Osteoblast (primary cell): ENCODE measurements at regions not wholly inside any gene's neighbourhood (a gene's known extent, or its start where the extent isn't known, plus 50 kb on each side); places are given as distances from the start of the nearest gene placed in this dataset.
"Not testable (repeated sequence)": the region's sequence is repeated elsewhere in the genome, so short reads cannot be mapped to it uniquely, and the experiment has no call there.

Source experiments
- DNase-seq: peaks from one replicate; pipeline ENCODE4 v3.0.0; 2011; ENCODE audit warnings: low spot score, mixed read lengths; ENCODE audit not compliant: insufficient read length; ENCODE audit errors: missing footprints
- H2AFZ ChIP-seq: 2 replicates; pipeline ENCODE4 v1.6.0; 2011; ENCODE audit warnings: mild to moderate bottlenecking, low read length
- H3K27ac ChIP-seq: 2 replicates; pipeline ENCODE4 v1.5.1; 2011; ENCODE audit warnings: mild to moderate bottlenecking, low read depth, low read length, moderate library complexity
- H3K27me3 ChIP-seq: 2 replicates; pipeline ENCODE4 v1.6.0; 2012; ENCODE audit warnings: mild to moderate bottlenecking, control low read depth, inconsistent platforms, low read length, moderate library complexity; ENCODE audit not compliant: insufficient read depth
- H3K36me3 ChIP-seq: 2 replicates; pipeline ENCODE4 v1.5.1; 2011; ENCODE audit warnings: mild to moderate bottlenecking, low read length, control low read depth, moderate library complexity; ENCODE audit not compliant: insufficient read depth
- H3K4me1 ChIP-seq: 2 replicates; pipeline ENCODE4 v1.5.1; 2011; ENCODE audit warnings: mild to moderate bottlenecking, low read length, control low read depth, moderate library complexity; ENCODE audit not compliant: insufficient read depth
- H3K4me2 ChIP-seq: 2 replicates; pipeline ENCODE4 v1.6.0; 2011; ENCODE audit warnings: mild to moderate bottlenecking, low read length; ENCODE audit not compliant: insufficient read depth
- H3K4me3 ChIP-seq: fragments of 200-600 bp; sonication (generic); 3 replicates; pipeline ENCODE4 v1.5.1; 2012; ENCODE audit warnings: mild to moderate bottlenecking, low read length, inconsistent platforms; ENCODE audit not compliant: insufficient read depth
- H3K79me2 ChIP-seq: 2 replicates; pipeline ENCODE4 v1.6.0; 2012; ENCODE audit warnings: mild to moderate bottlenecking, low read length, control low read depth, inconsistent platforms; ENCODE audit not compliant: insufficient read depth
- H3K9me3 ChIP-seq: 2 replicates; pipeline ENCODE4 v1.5.1; 2011; ENCODE audit warnings: low read depth, low read length, control low read depth
- H4K20me1 ChIP-seq: 2 replicates; pipeline ENCODE4 v1.6.0; 2012; ENCODE audit warnings: mild to moderate bottlenecking, low read length, control low read depth; ENCODE audit not compliant: insufficient read depth
- CTCF ChIP-seq: IDR thresholded peaks from 2 replicates; pipeline ENCODE4 v1.5.1; 2011; ENCODE audit warnings: mild to moderate bottlenecking, low read depth, low read length, moderate library complexity; ENCODE audit errors: extremely low read depth

- no peak for DNase-seq
These were observed 382.9 kb upstream of the MAGEB18 start for GRCh38 chrX:25755194-25755593.

DNA sequence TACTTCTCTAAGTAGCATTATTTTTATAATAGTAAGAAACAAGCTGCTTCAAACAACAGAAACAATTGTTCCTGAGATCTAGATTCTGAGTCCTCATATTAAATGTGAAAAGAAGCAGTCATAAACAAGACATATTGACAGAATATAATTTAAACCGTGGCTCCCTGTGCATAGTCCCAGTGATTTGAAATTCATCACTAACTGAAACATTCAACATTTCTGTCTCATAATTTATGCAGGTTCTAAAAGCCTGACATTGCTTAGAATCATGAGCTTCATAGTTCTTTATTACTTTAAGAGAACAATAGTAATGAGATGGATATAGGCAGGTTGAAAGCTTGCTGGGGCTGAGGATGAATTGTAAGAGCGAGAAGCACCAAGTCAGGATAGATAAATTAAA lies 375.5 kb upstream of the MAGEB18 start:
- no peak overlapping the region for H3K4me2 ChIP-seq
- no peak for DNase-seq

More at GRCh38 chrX:25755194-25755593, 382.9 kb upstream of the MAGEB18 start:
- Histone ChIP-seq H3K36me3 (no peaks in the 10 kb centered on the region), H4K20me1 (no peaks in the 10 kb centered on the region), H3K27me3 (no peaks in the 10 kb centered on the region), H3K27ac (no peak overlapping the region), H3K4me3 (no peak overlapping the region), H2AFZ (no peak overlapping the region), H3K4me2 (no peak overlapping the region), H3K9me3 (no peaks in the 10 kb centered on the region), H3K4me1 (no peaks in the 10 kb centered on the region), H3K79me2 (no peaks in the 10 kb centered on the region)
- TF ChIP-seq CTCF, result no peak

GRCh38 chrX:25771853-25772252 lies 366.3 kb upstream of the MAGEB18 start:
- H3K27me3 ChIP-seq, H3K27ac ChIP-seq, H3K4me1 ChIP-seq, H3K79me2 ChIP-seq, DNase-seq, H3K4me2 ChIP-seq, H2AFZ ChIP-seq, H4K20me1 ChIP-seq, H3K9me3 ChIP-seq, H3K4me3 ChIP-seq, H3K36me3 ChIP-seq: not testable (repeated sequence)

More for the DNA sequence above, 375.5 kb upstream of the MAGEB18 start:
- Histone ChIP-seq H4K20me1 (no peaks in the 10 kb centered on the region), H3K36me3 (no peaks in the 10 kb centered on the region), H3K9me3 (no peaks in the 10 kb centered on the region), H3K79me2 (no peaks in the 10 kb centered on the region), H3K4me1 (no peaks in the 10 kb centered on the region), H3K4me3 (no peak overlapping the region), H3K27me3 (no peaks in the 10 kb centered on the region), H2AFZ (no peak overlapping the region), H3K27ac (no peak overlapping the region)
- no peak for TF ChIP-seq CTCF

DNA sequence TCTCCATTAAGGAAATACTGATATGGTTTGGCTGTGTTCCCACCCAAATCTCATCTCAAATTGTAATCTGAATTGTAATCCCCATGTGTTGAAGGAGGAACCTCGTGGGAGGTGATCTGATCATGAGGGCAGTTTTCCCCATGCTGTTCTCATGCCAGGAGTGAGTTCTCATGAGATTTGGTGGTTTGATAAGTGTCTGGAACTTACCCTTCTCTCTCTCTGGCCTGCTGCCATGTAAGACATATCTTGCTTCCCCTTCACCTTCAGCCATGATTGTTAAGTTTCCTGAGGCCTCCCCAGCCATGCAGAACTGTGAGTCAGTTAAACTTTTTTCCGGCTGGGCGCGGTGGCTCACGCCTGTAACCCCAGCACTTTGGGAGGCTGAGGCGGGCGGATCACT lies 340.3 kb upstream of the MAGEB18 start:
- H3K4me1 ChIP-seq, H3K9me3 ChIP-seq, H3K27me3 ChIP-seq, H3K27ac ChIP-seq, DNase-seq, H2AFZ ChIP-seq, H3K36me3 ChIP-seq, H3K4me3 ChIP-seq, H3K79me2 ChIP-seq, H4K20me1 ChIP-seq, H3K4me2 ChIP-seq: not testable (repeated sequence)

DNA sequence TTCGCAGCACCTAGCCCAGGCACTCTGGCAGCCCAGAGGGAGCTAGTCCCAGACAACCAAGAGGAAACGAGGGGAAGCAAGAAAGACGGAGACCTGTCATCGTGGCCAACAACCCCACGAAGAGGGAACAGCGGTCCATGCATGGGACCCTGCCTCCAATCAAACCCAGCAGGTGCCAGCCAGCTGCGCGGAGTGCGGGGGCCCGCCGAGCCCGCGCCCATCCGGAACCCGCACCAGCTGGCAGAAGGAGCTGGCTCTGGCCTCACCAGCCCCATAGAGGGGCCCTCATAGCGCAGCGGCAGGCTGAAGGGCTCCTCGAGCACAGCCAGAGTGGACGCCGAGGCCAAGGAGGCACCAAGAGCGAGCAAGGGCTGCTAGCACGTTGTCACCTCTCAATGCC lies 332.4 kb upstream of the MAGEB18 start:
- H3K4me3 ChIP-seq, result no peak overlapping the region
- no peaks in the 10 kb centered on the region for H3K9me3 ChIP-seq
- H3K4me2 ChIP-seq, result no peak overlapping the region
- no peaks in the 10 kb centered on the region for H3K36me3 ChIP-seq
- no peaks in the 10 kb centered on the region for H3K79me2 ChIP-seq
- DNase-seq, result no peak
- H3K27me3 ChIP-seq, result no peaks in the 10 kb centered on the region
- no peaks in the 10 kb centered on the region for H3K4me1 ChIP-seq
- no peak for TF ChIP-seq CTCF
- no peak overlapping the region for H3K27ac ChIP-seq
- H2AFZ ChIP-seq, result no peak overlapping the region
- no peaks in the 10 kb centered on the region for H4K20me1 ChIP-seq
